ENCODE measurements at regions not wholly inside any gene's neighbourhood (a gene's known extent, or its start where the extent isn't known, plus 50 kb on each side); places are given as distances from the start of the nearest gene placed in this dataset.
A peak's percentile ranks its signal among the peaks of the same experiment; 100 is the strongest.

GRCh38 chr2:8398040-8398668 lies 283.7 kb upstream of the ID2 start:
- no peak for DNase-seq

DNA sequence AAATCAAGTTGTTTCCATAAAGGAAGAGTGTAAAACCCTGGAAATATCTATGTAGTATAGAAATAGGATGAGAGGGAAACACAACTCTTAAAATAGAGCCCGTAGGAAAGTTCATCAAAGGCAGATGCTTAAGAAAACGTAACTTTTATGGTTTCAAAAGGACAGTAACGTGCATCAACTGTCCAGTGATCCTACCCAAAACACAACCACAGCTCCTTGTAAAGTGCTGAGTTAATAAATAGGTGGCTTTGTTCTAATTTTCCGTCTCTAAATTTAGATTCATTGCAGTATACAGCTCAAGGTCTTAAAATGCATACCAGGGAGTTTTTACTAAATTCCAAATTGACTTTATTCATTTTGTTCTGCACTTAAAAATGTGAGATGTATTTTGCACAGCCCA lies 282.1 kb upstream of the ID2 start:
- DNase-seq: no peak

GRCh38 chr2:8400196-8400595 lies 281.7 kb upstream of the ID2 start:
- DNase-seq: no peak

- no peak for DNase-seq
Observed at GRCh38 chr2:8402222-8402621, 279.6 kb upstream of the ID2 start.

- no peak for DNase-seq
Observed at GRCh38 chr2:8403876-8404275, 278.0 kb upstream of the ID2 start.

DNA sequence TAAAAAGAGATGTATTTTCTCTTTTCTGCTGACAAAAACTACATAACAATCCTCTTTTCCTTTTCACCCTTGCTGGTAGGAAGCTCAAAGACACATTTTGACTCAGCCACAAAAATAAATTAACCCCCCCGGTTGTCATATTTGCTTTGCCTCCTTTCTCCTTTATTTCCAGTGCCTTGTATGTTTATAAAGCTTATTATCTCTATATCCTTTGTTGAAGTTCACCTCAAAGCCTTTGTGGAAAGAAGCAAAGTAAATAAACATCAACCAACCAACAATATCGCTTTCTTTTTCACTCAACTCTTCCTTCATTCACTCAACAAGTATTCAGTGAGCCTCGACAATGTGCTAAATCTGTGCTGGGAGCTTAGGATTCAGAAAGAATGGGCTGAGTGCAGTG lies 276.5 kb upstream of the ID2 start:
- no peak for DNase-seq

DNA sequence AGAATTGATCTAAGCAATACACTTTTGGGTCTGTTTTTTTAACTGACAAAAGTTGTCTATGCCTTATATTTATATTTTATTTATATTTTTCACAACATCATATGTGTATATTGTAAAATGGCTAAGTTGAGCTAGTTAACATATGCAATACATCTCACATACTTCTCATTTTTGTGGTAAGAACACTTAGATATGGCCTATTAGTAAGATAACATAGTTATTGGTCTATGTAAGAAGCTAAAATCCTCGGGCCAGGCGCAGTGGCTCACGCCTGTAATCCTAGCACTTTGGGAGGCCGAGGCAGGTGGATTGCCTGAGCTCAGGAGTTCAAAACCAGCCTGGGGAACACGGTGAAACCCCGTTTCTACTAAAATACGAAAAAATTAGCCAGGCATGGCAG lies 275.6 kb upstream of the ID2 start:
- no peak for DNase-seq

DNA sequence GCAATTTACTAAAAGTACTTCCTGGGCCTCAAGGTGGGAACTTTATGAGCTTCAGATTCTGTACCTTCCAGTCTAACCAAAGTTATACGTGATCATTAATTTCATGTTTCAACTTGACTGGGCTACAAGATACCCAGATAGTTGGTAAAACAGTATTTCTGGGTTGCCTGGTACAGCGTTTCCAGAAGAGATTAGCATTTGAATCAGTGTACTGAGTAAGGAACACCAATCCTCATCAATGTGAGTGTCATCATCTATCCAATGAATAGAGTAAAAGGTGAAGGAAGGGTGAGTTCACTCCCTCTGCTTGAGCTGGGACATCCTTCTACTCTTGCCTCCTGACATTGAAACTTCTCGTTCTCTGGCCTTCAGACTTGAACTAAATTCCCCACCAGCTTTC lies 274.5 kb upstream of the ID2 start:
- no peak for DNase-seq

- DNase-seq: peak; percentile 49 to 59
Observed at GRCh38 chr2:8408560-8409460, 273.0 kb upstream of the ID2 start.

DNA sequence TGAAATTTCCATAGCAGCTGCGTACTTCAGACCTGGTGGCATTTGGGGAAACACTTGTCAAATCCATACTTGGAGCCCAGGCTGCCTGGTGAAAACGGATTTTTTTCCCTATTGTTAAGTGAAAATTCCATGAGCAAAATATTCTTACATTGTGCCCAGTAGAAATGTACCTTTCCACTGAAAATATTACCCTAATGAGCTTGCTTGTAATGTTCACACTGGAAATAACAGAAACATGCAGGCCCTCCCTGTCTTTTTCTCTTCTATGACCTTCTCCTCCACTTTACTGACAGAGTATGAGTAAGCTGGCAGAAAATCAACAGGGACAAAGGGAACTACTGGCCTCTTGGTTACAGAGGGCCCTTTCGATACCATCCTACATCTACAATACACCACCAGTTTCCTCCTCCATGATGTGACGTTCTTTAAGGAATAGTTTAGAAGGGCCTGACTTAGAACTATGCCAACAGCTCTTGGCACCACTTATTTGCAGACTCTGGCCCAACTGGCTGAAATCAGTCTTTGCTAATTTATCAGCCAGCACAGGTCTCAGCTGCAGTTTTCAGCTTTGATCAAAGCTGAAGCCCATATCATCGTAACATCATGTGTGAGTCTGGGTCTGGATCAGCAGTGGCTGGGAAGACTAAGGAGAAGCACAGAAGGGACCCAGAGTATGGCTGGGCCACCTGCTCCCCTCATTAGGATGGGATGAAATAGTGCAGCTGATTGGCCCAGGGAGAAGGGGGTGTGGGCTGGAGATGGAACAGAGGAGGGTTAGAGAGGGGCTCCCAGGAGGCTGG lies 272.2 kb upstream of the ID2 start:
- DNase-seq: no peak

DNA sequence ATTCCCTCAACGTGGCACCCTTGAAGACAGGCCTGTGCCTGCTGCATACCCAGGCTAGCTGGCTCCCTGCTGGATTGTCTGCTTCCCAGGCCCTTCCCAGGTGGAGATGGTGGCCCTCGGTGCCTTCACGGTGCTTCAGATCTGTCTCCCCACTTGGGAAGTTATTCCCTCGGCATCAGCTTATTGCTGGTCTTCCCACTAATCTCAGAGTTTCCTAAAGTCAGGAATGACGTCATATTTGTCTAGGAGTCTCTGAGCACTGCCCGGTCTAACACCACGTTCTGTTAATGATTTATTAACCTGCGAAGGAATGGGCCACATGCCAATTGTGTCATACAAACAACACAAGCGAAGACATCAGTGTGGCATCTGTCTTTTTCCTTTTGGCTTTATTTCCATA lies 269.8 kb upstream of the ID2 start:
- DNase-seq: no peak

DNA sequence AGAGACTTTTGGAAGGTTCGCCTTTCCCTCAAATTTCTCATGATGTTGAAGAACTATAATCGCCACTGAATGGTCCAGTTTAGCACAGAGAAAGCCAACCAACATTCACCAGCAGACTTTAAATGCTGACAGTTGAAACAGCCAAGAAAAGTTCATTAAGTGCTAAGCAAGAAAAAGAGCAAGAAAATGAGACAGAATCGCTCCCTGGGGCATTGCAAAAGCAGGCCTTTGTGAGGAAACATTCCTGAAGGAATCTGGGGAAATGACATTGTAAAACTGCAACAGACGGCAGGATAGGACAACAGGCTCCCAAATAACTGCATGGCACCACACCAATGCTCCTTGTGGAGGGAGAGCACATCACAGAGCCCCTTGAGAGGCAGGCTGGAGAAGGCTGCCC lies 269.3 kb upstream of the ID2 start:
- no peak for DNase-seq

- no peak for DNase-seq
Observed at GRCh38 chr2:8413589-8414135, 268.2 kb upstream of the ID2 start.

DNA sequence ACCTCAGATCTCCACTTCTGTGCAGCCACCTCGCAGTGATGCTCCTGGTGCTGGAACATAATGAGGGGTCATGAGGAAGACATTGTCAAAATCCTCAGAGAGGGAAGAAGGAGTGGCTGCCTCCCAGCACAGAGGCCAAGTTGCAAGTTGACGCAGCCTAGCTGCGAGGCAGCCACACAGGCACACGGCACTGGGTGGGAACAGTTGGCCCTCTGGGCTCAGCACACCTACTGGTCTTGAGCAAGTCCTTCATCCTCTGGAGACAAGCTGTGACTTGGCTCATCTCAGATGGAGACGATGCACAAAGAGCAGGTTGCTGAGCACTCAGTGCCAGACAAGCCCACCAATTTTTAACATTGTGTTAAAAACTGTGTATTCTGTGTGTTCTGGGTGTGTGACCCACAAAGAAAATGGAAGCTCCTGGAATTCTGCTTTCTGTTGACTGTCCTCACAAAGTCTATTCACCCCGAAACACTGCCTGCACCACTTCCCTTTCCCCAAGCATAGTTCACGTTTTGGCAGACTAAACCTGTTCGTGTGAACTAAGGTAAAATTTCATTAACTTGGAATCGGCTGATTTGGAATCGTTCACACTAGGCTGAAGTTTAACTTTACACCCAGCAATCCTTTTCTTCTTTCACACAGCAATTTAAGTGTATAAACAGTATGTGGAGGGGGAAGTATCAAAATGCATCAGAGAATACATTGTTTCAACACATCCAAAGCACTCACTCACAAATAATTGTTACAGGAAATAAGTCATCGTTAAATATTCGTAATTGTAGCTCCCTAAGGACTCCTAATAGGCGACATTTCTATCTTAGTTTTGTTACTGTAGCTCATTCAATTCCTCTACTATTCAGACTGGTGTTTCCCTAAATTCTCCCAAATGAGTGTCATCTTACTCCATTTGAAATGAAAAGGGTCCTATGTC lies 266.6 kb upstream of the ID2 start:
- no peak for DNase-seq

GRCh38 chr2:8416001-8416571 lies 265.8 kb upstream of the ID2 start:
- DNase-seq: no peak

GRCh38 chr2:8416849-8417832 lies 264.7 kb upstream of the ID2 start:
- no peak for DNase-seq

DNA sequence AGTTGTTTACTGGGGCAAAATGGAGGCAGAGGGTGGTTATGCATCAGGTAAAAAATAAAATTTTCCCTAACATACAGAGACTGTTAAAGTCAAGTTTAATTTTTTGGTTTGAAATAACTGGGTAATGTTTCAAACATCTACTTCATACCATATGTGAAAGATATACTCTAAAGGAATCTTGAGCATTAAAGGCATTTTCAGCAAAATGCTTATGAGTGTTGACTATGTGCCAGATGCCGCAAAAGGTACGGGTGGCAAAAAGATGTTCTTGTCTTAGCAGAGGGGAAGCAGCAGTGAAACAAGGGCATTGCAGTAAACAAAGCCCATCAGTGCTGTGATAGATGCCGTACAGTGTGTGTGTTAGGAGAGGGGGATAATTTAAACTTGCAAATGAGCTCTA lies 263.1 kb upstream of the ID2 start:
- DNase-seq: no peak

GRCh38 chr2:8421658-8422449 lies 260.0 kb upstream of the ID2 start:
- no peak for DNase-seq

DNA sequence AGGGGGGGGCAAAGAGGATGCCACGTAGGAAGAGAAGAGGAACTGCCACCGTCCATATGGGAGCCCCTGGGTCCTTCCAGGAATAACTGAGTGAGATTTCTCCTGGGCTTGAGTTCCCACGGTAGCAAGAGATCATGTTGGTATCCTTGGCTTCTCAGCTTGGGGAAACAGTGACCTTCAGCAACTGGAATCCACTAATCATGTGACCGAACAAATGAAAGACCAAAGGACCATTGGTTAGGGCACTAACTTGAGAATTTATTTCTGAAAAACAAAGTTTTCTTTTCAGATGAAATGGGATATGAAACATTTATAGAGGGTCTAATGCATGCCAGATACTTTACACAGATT lies 259.4 kb upstream of the ID2 start:
- DNase-seq: no peak
